ENCODE measurements at regions not wholly inside any gene's neighbourhood (a gene's known extent, or its start where the extent isn't known, plus 50 kb on each side); places are given as distances from the start of the nearest gene placed in this dataset.

DNA sequence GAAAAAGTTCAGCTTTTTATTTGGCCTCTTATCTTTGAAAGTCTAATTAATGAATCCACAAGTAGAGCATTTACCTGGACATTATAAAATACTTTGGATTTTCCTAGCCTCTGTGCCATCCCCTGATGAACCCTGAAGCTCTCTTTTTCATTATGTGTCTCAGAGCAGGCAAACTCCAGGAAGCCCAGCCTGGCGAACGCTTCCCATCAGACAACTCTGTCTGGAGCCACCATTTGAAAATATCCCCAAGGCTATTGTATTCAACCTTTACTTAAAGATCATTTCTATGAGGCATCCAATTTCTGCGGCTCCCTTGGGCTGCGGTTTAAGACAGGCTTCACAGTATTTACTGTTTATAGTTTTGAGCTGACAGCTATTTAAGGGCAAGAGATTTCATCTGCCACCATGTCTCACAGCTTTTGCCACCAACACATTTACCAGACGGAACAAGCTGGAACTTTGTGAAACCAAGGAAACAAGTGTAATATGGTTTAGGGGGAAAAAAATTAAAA lies 257.2 kb upstream of the GLI3 start:
- ChIA-PET CTCF (interaction anchor here (0.7 to 1.9 kb wide), 9 partner anchors 14 to 551 kb away, joined by 3 to 11 read pairs (median 4); no protein-coding TSS in a partner anchor), POLR2A (interaction anchor here (0.7 to 2.1 kb wide), 20 partner anchors 12 to 1090 kb away, joined by 3 to 12 read pairs (median 4); no protein-coding TSS in a partner anchor)
- Mint-ChIP-seq H3K36me3 (ENCODE audit: insufficient read depth, unreplicated experiment) (no peaks in the 10 kb centered on the region), H3K27me3 (ENCODE audit: insufficient read depth, unreplicated experiment) (no peaks in the 10 kb centered on the region), H3K4me3 (ENCODE audit: unreplicated experiment) (peak overlapping the region; percentile 79), H3K9me3 (ENCODE audit: unreplicated experiment) (no peaks in the 10 kb centered on the region), H3K27ac (ENCODE audit: low read depth, unreplicated experiment) (peak overlapping the region; percentile 93), H3K4me1 (ENCODE audit: insufficient read depth, unreplicated experiment) (peaks cover 29% of the 10 kb centered on the region)
- TF ChIP-seq, protein P1, sequence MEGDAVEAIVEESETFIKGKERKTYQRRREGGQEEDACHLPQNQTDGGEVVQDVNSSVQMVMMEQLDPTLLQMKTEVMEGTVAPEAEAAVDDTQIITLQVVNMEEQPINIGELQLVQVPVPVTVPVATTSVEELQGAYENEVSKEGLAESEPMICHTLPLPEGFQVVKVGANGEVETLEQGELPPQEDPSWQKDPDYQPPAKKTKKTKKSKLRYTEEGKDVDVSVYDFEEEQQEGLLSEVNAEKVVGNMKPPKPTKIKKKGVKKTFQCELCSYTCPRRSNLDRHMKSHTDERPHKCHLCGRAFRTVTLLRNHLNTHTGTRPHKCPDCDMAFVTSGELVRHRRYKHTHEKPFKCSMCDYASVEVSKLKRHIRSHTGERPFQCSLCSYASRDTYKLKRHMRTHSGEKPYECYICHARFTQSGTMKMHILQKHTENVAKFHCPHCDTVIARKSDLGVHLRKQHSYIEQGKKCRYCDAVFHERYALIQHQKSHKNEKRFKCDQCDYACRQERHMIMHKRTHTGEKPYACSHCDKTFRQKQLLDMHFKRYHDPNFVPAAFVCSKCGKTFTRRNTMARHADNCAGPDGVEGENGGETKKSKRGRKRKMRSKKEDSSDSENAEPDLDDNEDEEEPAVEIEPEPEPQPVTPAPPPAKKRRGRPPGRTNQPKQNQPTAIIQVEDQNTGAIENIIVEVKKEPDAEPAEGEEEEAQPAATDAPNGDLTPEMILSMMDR (IDR thresholded peaks at IDR 0.05; ENCODE audit: unreplicated experiment): no peak
- intact Hi-C loops (cut with micrococcal nuclease): loop anchor here (2.0 to 10.0 kb wide), 4 partner anchors 181 to 507 kb away; partner anchors contain the start of gene GLI3
- BruUV-seq (replicated peaks): no TSS peak
- DNase-seq (ENCODE audit: unreplicated experiment): peak; percentile 42

GRCh38 chr7:42493436-42494198 lies 256.6 kb upstream of the GLI3 start:
- TF ChIP-seq, protein P1 (IDR thresholded peaks at IDR 0.05; ENCODE audit: unreplicated experiment): no peak
- Mint-ChIP-seq H3K36me3 (ENCODE audit: insufficient read depth, unreplicated experiment) (no peaks in the 10 kb centered on the region), H3K4me1 (ENCODE audit: insufficient read depth, unreplicated experiment) (peaks cover 29% of the 10 kb centered on the region), H3K27ac (ENCODE audit: low read depth, unreplicated experiment) (peak overlapping the region; percentile 93), H3K9me3 (ENCODE audit: unreplicated experiment) (no peaks in the 10 kb centered on the region), H3K27me3 (ENCODE audit: insufficient read depth, unreplicated experiment) (no peaks in the 10 kb centered on the region), H3K4me3 (ENCODE audit: unreplicated experiment) (peak overlapping the region; percentile 79)
- CTCF ChIA-PET: interaction anchor here (0.7 to 1.9 kb wide), 11 partner anchors 15 to 550 kb away, joined by 3 to 11 read pairs (median 4); no protein-coding TSS in a partner anchor
- DNase-seq (ENCODE audit: unreplicated experiment): peak; percentile 94
- intact Hi-C loops (cut with micrococcal nuclease): loop anchor here (2.0 to 10.0 kb wide), 4 partner anchors 181 to 506 kb away; partner anchors contain the start of gene GLI3
- no TSS peak for BruUV-seq (replicated peaks)
- POLR2A ChIA-PET: interaction anchor here (0.7 to 2.1 kb wide), 21 partner anchors 12 to 1091 kb away, joined by 3 to 12 read pairs (median 4); no protein-coding TSS in a partner anchor

GRCh38 chr7:42492920-42493319 lies 255.9 kb upstream of the GLI3 start:
- CTCF ChIA-PET: interaction anchor here (1.1 to 1.4 kb wide), 2 partner anchors 57 to 514 kb away, joined by 3 to 4 read pairs; no protein-coding TSS in a partner anchor
- Mint-ChIP-seq H3K9me3 (ENCODE audit: unreplicated experiment) (no peaks in the 10 kb centered on the region), H3K27ac (ENCODE audit: low read depth, unreplicated experiment) (peak overlapping the region; percentile 93), H3K27me3 (ENCODE audit: insufficient read depth, unreplicated experiment) (no peaks in the 10 kb centered on the region), H3K36me3 (ENCODE audit: insufficient read depth, unreplicated experiment) (no peaks in the 10 kb centered on the region), H3K4me1 (ENCODE audit: insufficient read depth, unreplicated experiment) (peaks cover 29% of the 10 kb centered on the region), H3K4me3 (ENCODE audit: unreplicated experiment) (peak overlapping the region; percentile 79)
- TF ChIP-seq, protein P1 (IDR thresholded peaks at IDR 0.05; ENCODE audit: unreplicated experiment): no peak
- BruUV-seq (replicated peaks): TSS peak; percentile 66
- intact Hi-C loops (cut with micrococcal nuclease): loop anchor here (5.0 to 10.0 kb wide), 2 partner anchors 182 to 506 kb away; no protein-coding TSS in a partner anchor
- no peak for DNase-seq (ENCODE audit: unreplicated experiment)
- POLR2A ChIA-PET: interaction anchor here (1.0 to 2.1 kb wide), 7 partner anchors 13 to 1091 kb away, joined by 3 to 11 read pairs (median 4); no protein-coding TSS in a partner anchor

DNA sequence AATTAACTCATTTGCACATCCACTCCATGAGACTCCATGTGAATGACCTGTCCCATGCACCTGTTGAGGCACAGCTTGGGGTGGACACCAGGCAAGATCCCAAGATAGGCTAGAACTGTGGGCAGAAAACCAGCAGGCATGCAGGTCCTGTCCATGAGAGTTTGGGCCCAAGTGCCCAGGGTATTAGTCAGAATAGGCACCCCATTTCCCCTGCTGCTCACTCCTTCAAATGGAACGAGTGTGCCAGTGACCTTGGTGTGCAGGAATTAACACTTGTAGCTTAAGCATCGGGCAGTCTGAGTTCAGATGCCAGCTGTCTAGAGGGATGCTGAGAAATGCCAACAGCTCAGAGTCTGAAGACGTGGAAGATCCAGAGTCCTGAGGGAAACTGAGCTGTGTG lies 254.1 kb upstream of the GLI3 start:
- Mint-ChIP-seq H3K4me3 (ENCODE audit: unreplicated experiment) (no peak overlapping the region), H3K27ac (ENCODE audit: low read depth, unreplicated experiment) (no peak overlapping the region), H3K27me3 (ENCODE audit: insufficient read depth, unreplicated experiment) (no peaks in the 10 kb centered on the region), H3K4me1 (ENCODE audit: insufficient read depth, unreplicated experiment) (peaks cover 27% of the 10 kb centered on the region), H3K36me3 (ENCODE audit: insufficient read depth, unreplicated experiment) (no peaks in the 10 kb centered on the region), H3K9me3 (ENCODE audit: unreplicated experiment) (no peaks in the 10 kb centered on the region)
- TF ChIP-seq, protein P1 (IDR thresholded peaks at IDR 0.05; ENCODE audit: unreplicated experiment): no peak
- BruUV-seq (replicated peaks): no TSS peak
- CTCF ChIA-PET: interaction anchor here (0.6 to 0.9 kb wide), 4 partner anchors 9 to 1110 kb away, joined by 3 to 4 read pairs (median 4); no protein-coding TSS in a partner anchor
- POLR2A ChIA-PET: no interaction called here
- no peak for DNase-seq (ENCODE audit: unreplicated experiment)
- intact Hi-C loops (cut with micrococcal nuclease): loop anchor here (5.0 to 10.0 kb wide), 2 partner anchors 184 to 504 kb away; no protein-coding TSS in a partner anchor
